ENCODE measurements at regions not wholly inside any gene's neighbourhood (a gene's known extent, or its start where the extent isn't known, plus 50 kb on each side); places are given as distances from the start of the nearest gene placed in this dataset.
A peak's percentile ranks its signal among the peaks of the same experiment; 100 is the strongest.

DNA sequence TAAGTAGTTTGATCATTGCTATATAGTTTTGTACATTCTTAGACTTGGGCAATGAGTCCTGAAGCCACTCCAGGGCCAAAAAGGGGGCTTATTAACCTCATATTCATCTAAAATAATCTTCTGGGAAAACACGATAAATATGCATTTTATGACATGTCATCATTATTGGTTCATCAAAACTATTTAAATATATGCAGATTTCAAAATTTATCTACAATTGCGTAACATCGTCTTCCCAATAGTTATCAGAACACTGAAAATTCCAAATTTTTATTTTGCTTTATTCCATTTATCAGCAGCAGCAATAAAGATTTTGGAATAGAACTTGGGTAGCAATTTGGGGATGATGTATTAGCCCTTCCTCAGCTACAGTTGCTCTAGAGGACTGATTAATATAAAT, 550.0 kb downstream of the IQCM start:
- Histone ChIP-seq H3K36me3 (ENCODE audit: control insufficient read depth, insufficient read depth, low read length) (no peaks in the 10 kb centered on the region), H3K27ac (ENCODE audit: low read length) (no peak overlapping the region), H3K4me3 (ENCODE audit: low read length) (no peak overlapping the region), H3K4me1 (ENCODE audit: control insufficient read depth, insufficient read depth, low read length) (no peaks in the 10 kb centered on the region), H3K9me3 (ENCODE audit: control insufficient read depth, insufficient read depth, low read length) (no peaks in the 10 kb centered on the region), H3K27me3 (ENCODE audit: control insufficient read depth, insufficient read depth, low read length) (no peaks in the 10 kb centered on the region)
- no peak for ATAC-seq
- intact Hi-C loops (cut with micrococcal nuclease): no loop called here
- Mint-ChIP-seq H3K36me3 (no peaks in the 10 kb centered on the region), H3K4me1 (no peaks in the 10 kb centered on the region), H3K27me3 (ENCODE audit: low read depth in 2 of 2) (no peaks in the 10 kb centered on the region), H3K9me3 (no peaks in the 10 kb centered on the region), H3K4me3 (no peak overlapping the region), H3K27ac (no peak overlapping the region)
- TF ChIP-seq, protein P1, sequence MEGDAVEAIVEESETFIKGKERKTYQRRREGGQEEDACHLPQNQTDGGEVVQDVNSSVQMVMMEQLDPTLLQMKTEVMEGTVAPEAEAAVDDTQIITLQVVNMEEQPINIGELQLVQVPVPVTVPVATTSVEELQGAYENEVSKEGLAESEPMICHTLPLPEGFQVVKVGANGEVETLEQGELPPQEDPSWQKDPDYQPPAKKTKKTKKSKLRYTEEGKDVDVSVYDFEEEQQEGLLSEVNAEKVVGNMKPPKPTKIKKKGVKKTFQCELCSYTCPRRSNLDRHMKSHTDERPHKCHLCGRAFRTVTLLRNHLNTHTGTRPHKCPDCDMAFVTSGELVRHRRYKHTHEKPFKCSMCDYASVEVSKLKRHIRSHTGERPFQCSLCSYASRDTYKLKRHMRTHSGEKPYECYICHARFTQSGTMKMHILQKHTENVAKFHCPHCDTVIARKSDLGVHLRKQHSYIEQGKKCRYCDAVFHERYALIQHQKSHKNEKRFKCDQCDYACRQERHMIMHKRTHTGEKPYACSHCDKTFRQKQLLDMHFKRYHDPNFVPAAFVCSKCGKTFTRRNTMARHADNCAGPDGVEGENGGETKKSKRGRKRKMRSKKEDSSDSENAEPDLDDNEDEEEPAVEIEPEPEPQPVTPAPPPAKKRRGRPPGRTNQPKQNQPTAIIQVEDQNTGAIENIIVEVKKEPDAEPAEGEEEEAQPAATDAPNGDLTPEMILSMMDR (IDR thresholded peaks at IDR 0.05): no peak
- no peak for DNase-seq
- WGBS (ENCODE audit: insufficient coverage): 100% methylated on average over 1 of the region's 3 CpGs

DNA sequence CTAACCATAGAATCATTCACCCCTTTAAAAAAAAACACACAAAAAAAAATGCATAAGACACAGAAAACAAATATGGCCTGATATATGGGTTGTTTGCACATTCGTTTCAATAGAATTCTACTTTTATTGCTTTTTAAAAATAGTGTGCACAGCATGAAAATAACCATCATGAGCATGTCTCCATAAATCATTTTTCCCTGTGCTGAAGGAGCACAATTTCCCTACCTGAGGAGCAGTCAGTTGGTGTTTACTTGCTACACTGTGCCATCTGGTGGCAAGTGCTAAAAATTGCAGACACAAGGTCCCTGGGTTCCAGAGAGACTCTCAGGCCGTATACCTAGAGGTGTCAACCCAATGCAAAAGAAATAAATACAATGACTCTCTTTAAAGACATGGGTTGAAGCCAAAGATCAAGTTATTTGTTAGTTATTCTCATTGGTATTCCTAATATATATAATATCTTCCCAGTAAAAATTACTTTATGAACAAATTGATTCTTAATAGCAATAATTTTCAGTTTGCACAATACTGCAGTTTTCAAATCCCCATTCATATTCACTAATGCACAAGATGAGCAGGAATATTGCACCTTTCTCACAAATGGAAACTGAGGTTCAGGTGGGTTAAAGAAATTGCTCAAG, 551.4 kb downstream of the IQCM start:
- no peaks in the 10 kb centered on the region for H3K36me3 ChIP-seq (ENCODE audit: control insufficient read depth, insufficient read depth, low read length)
- ATAC-seq (no peak), DNase-seq (peak in 1 of 2 donors; percentile 34)
- WGBS (ENCODE audit: insufficient coverage): 83% methylated on average over 1 of the region's 2 CpGs
- H3K27me3 ChIP-seq (ENCODE audit: control insufficient read depth, insufficient read depth, low read length): no peaks in the 10 kb centered on the region
- H3K27ac Mint-ChIP-seq: no peak overlapping the region
- no peaks in the 10 kb centered on the region for H3K27me3 Mint-ChIP-seq (ENCODE audit: low read depth in 2 of 2)
- H3K27ac ChIP-seq (ENCODE audit: low read length): no peak overlapping the region
- H3K4me1 Mint-ChIP-seq: no peaks in the 10 kb centered on the region
- TF ChIP-seq, protein P1 (IDR thresholded peaks at IDR 0.05): no peak
- intact Hi-C loops (cut with micrococcal nuclease): no loop called here
- no peak overlapping the region for H3K4me3 Mint-ChIP-seq
- no peak overlapping the region for H3K4me3 ChIP-seq (ENCODE audit: low read length)
- H3K9me3 ChIP-seq (ENCODE audit: control insufficient read depth, insufficient read depth, low read length): no peaks in the 10 kb centered on the region
- H3K9me3 Mint-ChIP-seq: no peaks in the 10 kb centered on the region
- no peaks in the 10 kb centered on the region for H3K4me1 ChIP-seq (ENCODE audit: control insufficient read depth, insufficient read depth, low read length)
- no peaks in the 10 kb centered on the region for H3K36me3 Mint-ChIP-seq

DNA sequence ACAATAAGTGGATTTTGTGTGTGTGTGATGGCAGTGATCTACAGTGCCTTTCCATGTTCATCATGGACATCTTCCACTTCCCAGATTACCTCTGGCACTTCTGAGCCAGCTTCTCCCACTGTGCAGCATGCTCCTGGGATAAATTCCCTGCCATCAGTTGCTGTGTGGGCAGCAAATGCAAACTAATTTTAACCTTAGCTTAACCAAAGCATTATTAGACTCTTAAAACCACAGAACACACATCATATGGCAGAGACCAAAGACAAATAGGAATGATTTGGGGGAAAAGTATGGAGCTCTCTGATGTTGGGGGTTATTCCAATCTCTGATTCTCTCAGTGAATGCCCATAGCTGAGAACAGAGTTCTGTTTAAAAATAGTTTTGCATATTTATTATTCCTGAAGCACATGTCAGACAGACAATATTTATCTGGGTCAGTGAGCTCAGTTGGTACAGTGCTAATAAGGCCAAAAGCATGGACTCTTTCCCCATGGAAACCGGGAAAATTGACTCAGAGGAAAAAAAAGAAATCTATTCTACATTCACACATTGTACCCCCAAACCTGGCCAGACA, 567.4 kb downstream of the IQCM start:
- no peaks in the 10 kb centered on the region for H3K27me3 Mint-ChIP-seq (ENCODE audit: low read depth in 2 of 2)
- no peak overlapping the region for H3K4me3 ChIP-seq (ENCODE audit: low read length)
- intact Hi-C loops (cut with micrococcal nuclease): no loop called here
- TF ChIP-seq, protein P1 (IDR thresholded peaks at IDR 0.05): no peak
- H3K9me3 ChIP-seq (ENCODE audit: control insufficient read depth, insufficient read depth, low read length): no peaks in the 10 kb centered on the region
- no peaks in the 10 kb centered on the region for H3K27me3 ChIP-seq (ENCODE audit: control insufficient read depth, insufficient read depth, low read length)
- H3K36me3 Mint-ChIP-seq: no peaks in the 10 kb centered on the region
- H3K27ac ChIP-seq (ENCODE audit: low read length): no peak overlapping the region
- no peak for ATAC-seq
- no peaks in the 10 kb centered on the region for H3K4me1 ChIP-seq (ENCODE audit: control insufficient read depth, insufficient read depth, low read length)
- H3K4me1 Mint-ChIP-seq: no peaks in the 10 kb centered on the region
- no peaks in the 10 kb centered on the region for H3K36me3 ChIP-seq (ENCODE audit: control insufficient read depth, insufficient read depth, low read length)
- no peak for DNase-seq
- no peak overlapping the region for H3K27ac Mint-ChIP-seq
- peaks cover 6 to 13% of the 10 kb centered on the region in 2 donors for H3K9me3 Mint-ChIP-seq
- H3K4me3 Mint-ChIP-seq: no peak overlapping the region
- WGBS (ENCODE audit: insufficient coverage): 56% methylated on average over 1 of the region's 1 CpG

DNA sequence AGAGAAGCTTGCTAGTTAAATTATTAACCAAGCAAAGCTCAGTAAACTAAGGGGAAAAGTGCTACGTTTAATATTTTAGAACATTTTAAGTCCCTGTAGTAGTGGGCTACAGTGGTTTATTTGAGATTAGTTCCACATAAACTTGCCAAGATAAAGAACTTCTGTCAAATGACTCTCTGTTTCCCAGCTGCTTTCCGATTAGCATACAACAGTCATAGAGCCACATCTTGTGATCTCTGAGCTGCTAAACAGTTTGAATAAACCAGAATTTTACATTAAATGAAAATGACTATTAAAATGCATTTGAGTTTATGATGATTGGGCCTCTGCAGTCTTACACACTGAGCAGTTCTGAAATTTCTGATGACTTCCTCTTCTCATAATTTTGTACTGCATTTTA, 568.5 kb downstream of the IQCM start:
- H3K9me3 ChIP-seq (ENCODE audit: control insufficient read depth, insufficient read depth, low read length): no peaks in the 10 kb centered on the region
- H3K4me1 Mint-ChIP-seq: no peaks in the 10 kb centered on the region
- no peaks in the 10 kb centered on the region for H3K36me3 Mint-ChIP-seq
- intact Hi-C loops (cut with micrococcal nuclease): no loop called here
- no peaks in the 10 kb centered on the region for H3K27me3 Mint-ChIP-seq (ENCODE audit: low read depth in 2 of 2)
- WGBS (ENCODE audit: insufficient coverage): 83% methylated on average over 2 of the region's 2 CpGs
- H3K27ac ChIP-seq (ENCODE audit: low read length): no peak overlapping the region
- TF ChIP-seq, protein P1 (IDR thresholded peaks at IDR 0.05): no peak
- H3K27ac Mint-ChIP-seq: no peak overlapping the region
- H3K36me3 ChIP-seq (ENCODE audit: control insufficient read depth, insufficient read depth, low read length): no peaks in the 10 kb centered on the region
- peaks cover 5 to 14% of the 10 kb centered on the region in 2 donors for H3K9me3 Mint-ChIP-seq
- H3K27me3 ChIP-seq (ENCODE audit: control insufficient read depth, insufficient read depth, low read length): no peaks in the 10 kb centered on the region
- ATAC-seq (no peak), DNase-seq (no peak)
- H3K4me1 ChIP-seq (ENCODE audit: control insufficient read depth, insufficient read depth, low read length): no peaks in the 10 kb centered on the region
- no peak overlapping the region for H3K4me3 Mint-ChIP-seq
- H3K4me3 ChIP-seq (ENCODE audit: low read length): no peak overlapping the region

Data from natural killer cell (primary cell).